ENCODE measurements at regions not wholly inside any gene's neighbourhood (a gene's known extent, or its start where the extent isn't known, plus 50 kb on each side); places are given as distances from the start of the nearest gene placed in this dataset.

- FAIRE-seq (no peak), ATAC-seq (no peak), DNase-seq (ENCODE audit: low read depth, low spot score) (no peak)
- no peaks in the 10 kb centered on the region for H3K36me3 ChIP-seq (ENCODE audit: control insufficient read depth in 2 of 2, insufficient read depth in 2 of 2, low read length in 1 of 2)
- H3K4me3 ChIP-seq = no peak overlapping the region
- BruUV-seq (replicated peaks) = no TSS peak
- no peak for TF ChIP-seq RBBP5 (conservative IDR thresholded peaks at IDR 0.05)
- TF ChIP-seq CBFB (IDR thresholded peaks at IDR 0.05; ENCODE audit: low read depth) = no peak
- TF ChIP-seq ZNF274 (IDR thresholded peaks at IDR 0.05; ENCODE audit: insufficient read depth, insufficient read length) = no peak
- TF ChIP-seq TBL1XR1 (IDR thresholded peaks at IDR 0.05; ENCODE audit: low read depth, low read length) = no peak
- TF ChIP-seq HDGF (IDR thresholded peaks at IDR 0.05) = no peak
- no peak for TF ChIP-seq ZZZ3 (IDR thresholded peaks at IDR 0.05; ENCODE audit: control insufficient read depth, insufficient read length, low read depth)
- TF ChIP-seq TCF3 (IDR thresholded peaks at IDR 0.05; ENCODE audit: borderline replicate concordance, insufficient read depth, low read depth, low read length) = no peak
- no peak for TF ChIP-seq CREB1 (IDR thresholded peaks at IDR 0.05; ENCODE audit: low read depth)
- no peak for TF ChIP-seq ZBED1 (IDR thresholded peaks at IDR 0.05; ENCODE audit: borderline replicate concordance)
- TF ChIP-seq SPI1 (IDR thresholded peaks at IDR 0.05; ENCODE audit: borderline replicate concordance, insufficient read depth, low read depth, low read length) = no peak
- no peak for TF ChIP-seq NR2F1 (conservative IDR thresholded peaks at IDR 0.05)
- TF ChIP-seq TARDBP (IDR thresholded peaks at IDR 0.05; ENCODE audit: borderline replicate concordance) = no peak
- ChIA-PET CTCF (interaction anchor here (1.6 to 4.0 kb wide), 2 partner anchors 7 to 10 kb away, joined by 6 to 22 read pairs; no protein-coding TSS in a partner anchor), POLR2A (no interaction called here), SMC1A (ENCODE audit: uncharacterized antibody, unreplicated experiment) (interaction anchor here (0.6 to 1.8 kb wide), 2 partner anchors 8 to 1418 kb away, joined by 3 to 7 read pairs; no protein-coding TSS in a partner anchor), RAD21 (ENCODE audit: unreplicated experiment) (no interaction called here)
- no peak overlapping the region for H3K4me2 ChIP-seq (ENCODE audit: control insufficient read depth, insufficient read depth)
- H3K9me3 ChIP-seq (replicated peaks; ENCODE audit: control insufficient read depth, insufficient read depth, low read length) = no peaks in the 10 kb centered on the region
- in situ Hi-C loops (cut with MboI) (no loop called here), intact Hi-C loops (cut with micrococcal nuclease; ENCODE audit: unreplicated experiment) (loop anchor here (10.0 kb wide), 1 partner anchor 1117 kb away; no protein-coding TSS in a partner anchor)
- 32% methylated on average over 1 of the region's 1 CpG for WGBS (ENCODE audit: insufficient coverage, insufficient replicate concordance, low lambda C conversion rate, missing lambda C conversion rate)
- no peaks in the 10 kb centered on the region for H3K4me1 ChIP-seq (ENCODE audit: control insufficient read depth, insufficient read depth, low read length)
- no peaks in the 10 kb centered on the region for H3K27me3 ChIP-seq (replicated peaks in 1 of 2; ENCODE audit: control insufficient read depth in 2 of 2, insufficient read depth in 2 of 2, low read length in 1 of 2)
- H3K27ac ChIP-seq (ENCODE audit: control insufficient read depth, insufficient read depth) = no peak overlapping the region
- no peaks in the 10 kb centered on the region for H4K20me1 ChIP-seq (ENCODE audit: control insufficient read depth, insufficient read depth)
- H3K9ac ChIP-seq (ENCODE audit: control insufficient read depth, insufficient read depth, low read length) = no peak overlapping the region
- no peak overlapping the region for H2AFZ ChIP-seq (ENCODE audit: control insufficient read depth, low read depth, low read length)
- H3K79me2 ChIP-seq (ENCODE audit: control insufficient read depth, insufficient read depth, low read length) = no peaks in the 10 kb centered on the region
These were observed 228.5 kb downstream of the FRK start for GRCh38 chr6:115832186-115832585.
